ENCODE measurements at regions not wholly inside any gene's neighbourhood (a gene's known extent, or its start where the extent isn't known, plus 50 kb on each side); places are given as distances from the start of the nearest gene placed in this dataset.

GRCh38 chr12:33245434-33245833 is 194.2 kb downstream of the SYT10 start:
- 46 to 63% (median 57%) methylated on average over 4 of the region's 4 CpGs for WGBS, 5 donors
- no peak for DNase-seq
- no peak for TF ChIP-seq CTCF (IDR thresholded peaks at IDR 0.05 in 8 of 11, conservative IDR thresholded peaks at IDR 0.05 in 3 of 11)
- TF ChIP-seq POLR2AphosphoS5 (IDR thresholded peaks at IDR 0.05) = no peak
- no peak for TF ChIP-seq POLR2A (IDR thresholded peaks at IDR 0.05)

GRCh38 chr12:33226671-33227070 is 212.9 kb downstream of the SYT10 start:
- no peak overlapping the region for H3K4me3 ChIP-seq
- no peak for DNase-seq
- peaks cover 0 to 42% (median 0%) of the 10 kb centered on the region in 8 donors for H3K9me3 ChIP-seq
- H3K27ac ChIP-seq = no peak overlapping the region
- H3K4me1 ChIP-seq = no peaks in the 10 kb centered on the region
- intact Hi-C loops (cut with DNase I; ENCODE audit: low total_unique reads) = no loop called here
- TF ChIP-seq POLR2A (IDR thresholded peaks at IDR 0.05) (no peak), CTCF (IDR thresholded peaks at IDR 0.05 in 8 of 11, conservative IDR thresholded peaks at IDR 0.05 in 3 of 11) (no peak), POLR2AphosphoS5 (IDR thresholded peaks at IDR 0.05) (no peak)
- H3K36me3 ChIP-seq = no peaks in the 10 kb centered on the region
- H3K27me3 ChIP-seq (replicated peaks in 1 of 7) = no peaks in the 10 kb centered on the region

More at GRCh38 chr12:33245434-33245833, 194.2 kb downstream of the SYT10 start:
- intact Hi-C loops (cut with DNase I; ENCODE audit: low total_unique reads) = no loop called here
- no peaks in the 10 kb centered on the region for H3K4me1 ChIP-seq
- no peaks in the 10 kb centered on the region for H3K36me3 ChIP-seq
- H3K27me3 ChIP-seq (replicated peaks in 1 of 7) = no peaks in the 10 kb centered on the region
- H3K9me3 ChIP-seq = peaks cover 0 to 23% (median 0%) of the 10 kb centered on the region in 8 donors
- H3K27ac ChIP-seq = no peak overlapping the region
- H3K4me3 ChIP-seq = no peak overlapping the region

GRCh38 chr12:33223956-33224355 is 215.7 kb downstream of the SYT10 start:
- Histone ChIP-seq H3K9me3 (peaks cover 0 to 58% (median 8%) of the 10 kb centered on the region in 8 donors), H3K27ac (no peak overlapping the region), H3K4me1 (no peaks in the 10 kb centered on the region), H3K36me3 (no peaks in the 10 kb centered on the region), H3K4me3 (no peak overlapping the region), H3K27me3 (replicated peaks in 1 of 7) (no peaks in the 10 kb centered on the region)
- WGBS, 5 donors = 66 to 92% (median 78%) methylated on average over 3 of the region's 3 CpGs
- no peak for TF ChIP-seq CTCF (IDR thresholded peaks at IDR 0.05 in 8 of 11, conservative IDR thresholded peaks at IDR 0.05 in 3 of 11)
- TF ChIP-seq POLR2AphosphoS5 (IDR thresholded peaks at IDR 0.05) = no peak
- no peak for TF ChIP-seq POLR2A (IDR thresholded peaks at IDR 0.05)
- intact Hi-C loops (cut with DNase I; ENCODE audit: low total_unique reads) = no loop called here
- DNase-seq = no peak

- intact Hi-C loops (cut with DNase I; ENCODE audit: low total_unique reads) = no loop called here
- H3K4me1 ChIP-seq = no peaks in the 10 kb centered on the region
- WGBS, 5 donors = 92 to 96% (median 92%) methylated on average over 4 of the region's 4 CpGs
- H3K36me3 ChIP-seq = no peaks in the 10 kb centered on the region
- H3K4me3 ChIP-seq = no peak overlapping the region
- no peaks in the 10 kb centered on the region for H3K27me3 ChIP-seq (replicated peaks in 1 of 7)
- no peak for TF ChIP-seq CTCF (IDR thresholded peaks at IDR 0.05 in 8 of 11, conservative IDR thresholded peaks at IDR 0.05 in 3 of 11)
- TF ChIP-seq POLR2AphosphoS5 (IDR thresholded peaks at IDR 0.05) = no peak
- no peak for TF ChIP-seq POLR2A (IDR thresholded peaks at IDR 0.05)
- peaks cover 0 to 68% (median 22%) of the 10 kb centered on the region in 8 donors for H3K9me3 ChIP-seq
- DNase-seq = no peak
- no peak overlapping the region for H3K27ac ChIP-seq
These were observed 217.3 kb downstream of the SYT10 start for GRCh38 chr12:33222357-33222756.

Measured in spleen (tissue), 11 donors.